ENCODE measurements at regions not wholly inside any gene's neighbourhood (a gene's known extent, or its start where the extent isn't known, plus 50 kb on each side); places are given as distances from the start of the nearest gene placed in this dataset.

DNA sequence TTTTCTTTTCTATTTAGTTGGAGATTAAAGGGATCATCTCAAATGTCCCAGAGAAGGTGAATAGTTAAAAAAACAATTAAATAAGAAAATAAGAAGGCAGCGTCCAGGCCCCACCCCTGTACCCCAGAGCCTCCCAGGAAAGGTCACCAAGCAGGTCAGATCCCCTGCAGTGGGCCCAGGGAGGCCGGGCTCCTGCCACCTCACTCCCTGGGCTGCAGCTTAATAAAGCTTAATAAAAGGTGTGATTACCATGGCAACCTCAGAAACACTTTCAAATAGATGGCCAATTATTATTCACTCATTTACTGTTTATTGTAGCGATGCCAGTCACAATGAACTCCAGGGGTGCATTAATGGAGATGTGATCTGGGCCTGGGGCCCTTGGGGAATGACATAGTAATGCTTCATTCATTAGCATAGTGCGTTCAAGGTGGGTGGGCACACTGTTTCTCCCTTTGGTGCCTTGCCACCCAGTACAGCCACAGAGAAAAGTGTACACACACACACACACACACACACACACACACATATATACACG, 386.2 kb downstream of the CADM1 start:
- DNase-seq = no peak
- Histone ChIP-seq H3K36me3 (ENCODE audit: control insufficient read depth, insufficient read depth, low read length) (no peaks in the 10 kb centered on the region), H3K27me3 (replicated peaks; ENCODE audit: control insufficient read depth, insufficient read depth, low read length) (no peaks in the 10 kb centered on the region; the same call in 1 of the 2 replicates), H3K4me1 (no peaks in the 10 kb centered on the region), H3K4me3 (ENCODE audit: low read depth, low read length) (no peak overlapping the region), H3K9me3 (no peaks in the 10 kb centered on the region)
- intact Hi-C loops (cut with micrococcal nuclease; ENCODE audit: unreplicated experiment) = no loop called here
- H3K9me3 Mint-ChIP-seq (ENCODE audit: unreplicated experiment) = no peaks in the 10 kb centered on the region
- no peak overlapping the region for H3K4me3 Mint-ChIP-seq (ENCODE audit: unreplicated experiment)
- CTCF ChIA-PET = no interaction called here
- H3K27ac Mint-ChIP-seq (ENCODE audit: unreplicated experiment) = no peak overlapping the region
- no peaks in the 10 kb centered on the region for H3K4me1 Mint-ChIP-seq (ENCODE audit: low read depth, unreplicated experiment)
- no peaks in the 10 kb centered on the region for H3K36me3 Mint-ChIP-seq (ENCODE audit: insufficient read depth, unreplicated experiment)
- no TSS peak for BruUV-seq (replicated peaks)
- POLR2A ChIA-PET = no interaction called here
- peaks cover 7% of the 10 kb centered on the region for H3K27me3 Mint-ChIP-seq (ENCODE audit: insufficient read depth, unreplicated experiment)
- TF ChIP-seq, protein P1, sequence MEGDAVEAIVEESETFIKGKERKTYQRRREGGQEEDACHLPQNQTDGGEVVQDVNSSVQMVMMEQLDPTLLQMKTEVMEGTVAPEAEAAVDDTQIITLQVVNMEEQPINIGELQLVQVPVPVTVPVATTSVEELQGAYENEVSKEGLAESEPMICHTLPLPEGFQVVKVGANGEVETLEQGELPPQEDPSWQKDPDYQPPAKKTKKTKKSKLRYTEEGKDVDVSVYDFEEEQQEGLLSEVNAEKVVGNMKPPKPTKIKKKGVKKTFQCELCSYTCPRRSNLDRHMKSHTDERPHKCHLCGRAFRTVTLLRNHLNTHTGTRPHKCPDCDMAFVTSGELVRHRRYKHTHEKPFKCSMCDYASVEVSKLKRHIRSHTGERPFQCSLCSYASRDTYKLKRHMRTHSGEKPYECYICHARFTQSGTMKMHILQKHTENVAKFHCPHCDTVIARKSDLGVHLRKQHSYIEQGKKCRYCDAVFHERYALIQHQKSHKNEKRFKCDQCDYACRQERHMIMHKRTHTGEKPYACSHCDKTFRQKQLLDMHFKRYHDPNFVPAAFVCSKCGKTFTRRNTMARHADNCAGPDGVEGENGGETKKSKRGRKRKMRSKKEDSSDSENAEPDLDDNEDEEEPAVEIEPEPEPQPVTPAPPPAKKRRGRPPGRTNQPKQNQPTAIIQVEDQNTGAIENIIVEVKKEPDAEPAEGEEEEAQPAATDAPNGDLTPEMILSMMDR (IDR thresholded peaks at IDR 0.05; ENCODE audit: insufficient read depth in 1 of 2, low read depth in 1 of 2, low read length in 1 of 2, severe bottlenecking in 1 of 2, unreplicated experiment in 1 of 2) = no peak

GRCh38 chr11:115119146-115119545, 385.1 kb downstream of the CADM1 start:
- no peaks in the 10 kb centered on the region for H3K4me1 Mint-ChIP-seq (ENCODE audit: low read depth, unreplicated experiment)
- no peak for DNase-seq
- no peak overlapping the region for H3K4me3 Mint-ChIP-seq (ENCODE audit: unreplicated experiment)
- Histone ChIP-seq H3K4me1 (no peaks in the 10 kb centered on the region), H3K9me3 (no peaks in the 10 kb centered on the region), H3K27me3 (replicated peaks; ENCODE audit: control insufficient read depth, insufficient read depth, low read length) (no peaks in the 10 kb centered on the region; the same call in 1 of the 2 replicates), H3K36me3 (ENCODE audit: control insufficient read depth, insufficient read depth, low read length) (no peaks in the 10 kb centered on the region), H3K4me3 (ENCODE audit: low read depth, low read length) (no peak overlapping the region)
- peaks cover 7% of the 10 kb centered on the region for H3K27me3 Mint-ChIP-seq (ENCODE audit: insufficient read depth, unreplicated experiment)
- no peaks in the 10 kb centered on the region for H3K9me3 Mint-ChIP-seq (ENCODE audit: unreplicated experiment)
- ChIA-PET CTCF (no interaction called here), POLR2A (no interaction called here)
- no TSS peak for BruUV-seq (replicated peaks)
- no peaks in the 10 kb centered on the region for H3K36me3 Mint-ChIP-seq (ENCODE audit: insufficient read depth, unreplicated experiment)
- TF ChIP-seq, protein P1 (IDR thresholded peaks at IDR 0.05; ENCODE audit: insufficient read depth in 1 of 2, low read depth in 1 of 2, low read length in 1 of 2, severe bottlenecking in 1 of 2, unreplicated experiment in 1 of 2) = no peak
- H3K27ac Mint-ChIP-seq (ENCODE audit: unreplicated experiment) = no peak overlapping the region
- intact Hi-C loops (cut with micrococcal nuclease; ENCODE audit: unreplicated experiment) = no loop called here

Data from Caco-2 (cell line).